ENCODE measurements at regions not wholly inside any gene's neighbourhood (a gene's known extent, or its start where the extent isn't known, plus 50 kb on each side); places are given as distances from the start of the nearest gene placed in this dataset.

- DNase-seq (ENCODE audit: extremely low spot score) = no peak
- POLR2A ChIA-PET = no interaction called here
- TF ChIP-seq, protein P1, sequence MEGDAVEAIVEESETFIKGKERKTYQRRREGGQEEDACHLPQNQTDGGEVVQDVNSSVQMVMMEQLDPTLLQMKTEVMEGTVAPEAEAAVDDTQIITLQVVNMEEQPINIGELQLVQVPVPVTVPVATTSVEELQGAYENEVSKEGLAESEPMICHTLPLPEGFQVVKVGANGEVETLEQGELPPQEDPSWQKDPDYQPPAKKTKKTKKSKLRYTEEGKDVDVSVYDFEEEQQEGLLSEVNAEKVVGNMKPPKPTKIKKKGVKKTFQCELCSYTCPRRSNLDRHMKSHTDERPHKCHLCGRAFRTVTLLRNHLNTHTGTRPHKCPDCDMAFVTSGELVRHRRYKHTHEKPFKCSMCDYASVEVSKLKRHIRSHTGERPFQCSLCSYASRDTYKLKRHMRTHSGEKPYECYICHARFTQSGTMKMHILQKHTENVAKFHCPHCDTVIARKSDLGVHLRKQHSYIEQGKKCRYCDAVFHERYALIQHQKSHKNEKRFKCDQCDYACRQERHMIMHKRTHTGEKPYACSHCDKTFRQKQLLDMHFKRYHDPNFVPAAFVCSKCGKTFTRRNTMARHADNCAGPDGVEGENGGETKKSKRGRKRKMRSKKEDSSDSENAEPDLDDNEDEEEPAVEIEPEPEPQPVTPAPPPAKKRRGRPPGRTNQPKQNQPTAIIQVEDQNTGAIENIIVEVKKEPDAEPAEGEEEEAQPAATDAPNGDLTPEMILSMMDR (IDR thresholded peaks at IDR 0.05; ENCODE audit: control extremely low read depth, extremely low read depth, low read depth, missing control alignments) = no peak
- CTCF ChIA-PET = interaction anchor here (2.1 to 6.9 kb wide), 2 partner anchors 13 to 130 kb away, joined by 7 to 27 read pairs; no protein-coding TSS in a partner anchor
Measured at GRCh38 chr11:116511684-116512083, 261.1 kb downstream of the BUD13 start.

GRCh38 chr11:116510886-116511650 lies 261.7 kb downstream of the BUD13 start:
- ChIA-PET POLR2A (no interaction called here), CTCF (interaction anchor here (2.1 to 6.9 kb wide), 2 partner anchors 12 to 130 kb away, joined by 7 to 27 read pairs; no protein-coding TSS in a partner anchor)
- DNase-seq (ENCODE audit: extremely low spot score) = no peak
- TF ChIP-seq, protein P1 (IDR thresholded peaks at IDR 0.05; ENCODE audit: control extremely low read depth, extremely low read depth, low read depth, missing control alignments) = no peak

- no peak for DNase-seq (ENCODE audit: extremely low spot score)
- TF ChIP-seq, protein P1 (IDR thresholded peaks at IDR 0.05; ENCODE audit: control extremely low read depth, extremely low read depth, low read depth, missing control alignments) = no peak
- ChIA-PET CTCF (interaction anchor here (2.1 to 6.9 kb wide), 2 partner anchors 11 to 131 kb away, joined by 7 to 27 read pairs; no protein-coding TSS in a partner anchor), POLR2A (no interaction called here)
Measured at GRCh38 chr11:116510166-116510565, 262.6 kb downstream of the BUD13 start.

DNA sequence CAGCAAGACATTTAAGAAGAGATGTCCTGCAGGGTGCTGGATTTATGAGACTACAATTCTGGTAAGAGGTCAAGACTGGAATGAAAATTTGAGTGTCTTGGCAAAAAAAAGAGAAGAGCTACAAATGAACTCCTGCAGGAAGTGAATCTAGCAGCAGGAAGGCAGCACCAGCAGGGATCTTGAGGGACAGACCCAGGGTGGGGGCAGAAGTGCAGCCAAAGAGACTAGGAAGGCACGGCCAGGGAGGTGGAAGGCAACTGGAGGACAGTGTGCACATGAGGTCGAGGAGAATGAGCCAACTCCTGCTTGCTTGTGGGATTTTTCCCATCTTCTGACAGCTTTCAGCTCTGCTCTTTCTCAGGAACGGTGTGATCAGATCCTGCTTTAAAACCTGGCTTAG lies 263.2 kb downstream of the BUD13 start:
- ChIA-PET POLR2A (no interaction called here), CTCF (interaction anchor here (6.9 kb wide), 1 partner anchor 10 kb away, joined by 27 read pairs; no protein-coding TSS in a partner anchor)
- no peak for DNase-seq (ENCODE audit: extremely low spot score)
- TF ChIP-seq, protein P1 (IDR thresholded peaks at IDR 0.05; ENCODE audit: control extremely low read depth, extremely low read depth, low read depth, missing control alignments) = no peak

GRCh38 chr11:116507849-116508695 lies 264.7 kb downstream of the BUD13 start:
- POLR2A ChIA-PET = no interaction called here
- TF ChIP-seq, protein P1 (IDR thresholded peaks at IDR 0.05; ENCODE audit: control extremely low read depth, extremely low read depth, low read depth, missing control alignments) = no peak
- no peak for DNase-seq (ENCODE audit: extremely low spot score)
- CTCF ChIA-PET = no interaction called here

DNA sequence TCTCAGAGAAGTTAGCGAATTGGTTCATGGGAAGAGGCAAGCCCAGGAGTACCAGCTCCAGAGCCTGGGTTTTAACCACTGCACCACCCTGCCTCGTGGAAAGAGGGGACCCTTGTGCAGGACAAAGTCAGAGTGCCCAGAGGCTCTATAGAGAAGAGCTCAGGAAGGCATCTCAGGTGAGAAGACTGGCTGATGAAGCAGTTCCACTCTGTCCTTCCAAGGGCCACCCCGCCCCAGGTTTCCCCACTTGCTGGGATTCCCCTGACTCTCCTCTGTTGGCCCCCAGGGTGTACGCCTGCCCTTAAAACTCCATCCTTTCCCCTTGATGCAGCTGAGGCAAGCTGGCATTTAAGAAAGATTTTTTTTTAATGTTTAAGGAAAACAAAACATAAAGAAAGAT lies 265.8 kb downstream of the BUD13 start:
- POLR2A ChIA-PET = no interaction called here
- CTCF ChIA-PET = no interaction called here
- TF ChIP-seq, protein P1 (IDR thresholded peaks at IDR 0.05; ENCODE audit: control extremely low read depth, extremely low read depth, low read depth, missing control alignments) = no peak
- DNase-seq (ENCODE audit: extremely low spot score) = no peak

Measured in GM10248 (cell line).